Breast epithelium (tissue), 3 donors: ENCODE measurements at regions not wholly inside any gene's neighbourhood (a gene's known extent, or its start where the extent isn't known, plus 50 kb on each side); places are given as distances from the start of the nearest gene placed in this dataset.

ENCODE experiments used
- POLR2AphosphoS5 ChIP-seq, 3 donors: sonication (generic); formaldehyde crosslinking; IDR thresholded peaks; one replicate each; pipeline ENCODE4 v1.6.1; 2017; ENCODE audit warnings: antibody characterized with exemption in 3 of 3
- TF ChIP-seq, protein P1 (sequence below), 3 donors: fragments of 450-650 bp; IDR thresholded peaks; one replicate each; pipeline ENCODE4 v1.5.1; 2016 to 2017; ENCODE audit warnings: antibody characterized with exemption in 3 of 3, mild to moderate bottlenecking in 3 of 3, moderate library complexity in 3 of 3

DNA sequence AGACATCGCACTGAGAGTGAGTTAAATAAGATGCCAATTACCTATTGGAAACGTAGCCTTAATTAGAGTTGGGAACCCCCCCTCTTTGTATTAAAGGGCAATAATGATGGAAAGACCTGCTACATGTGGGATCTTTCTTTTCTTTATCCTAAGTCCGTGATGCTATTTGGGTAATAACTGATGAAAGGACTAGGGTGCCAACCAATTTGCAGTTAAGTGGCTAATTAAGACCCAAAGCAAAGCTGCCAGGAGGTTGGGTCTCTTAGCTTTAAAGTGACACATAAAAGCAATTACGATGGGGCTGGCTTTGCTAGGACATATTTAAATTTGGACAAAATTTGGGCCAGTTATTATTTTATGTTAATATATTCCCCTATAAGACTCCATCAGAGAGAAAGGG, 728.8 kb downstream of the NR2F1-AS1 start:
- TF ChIP-seq, protein P1, sequence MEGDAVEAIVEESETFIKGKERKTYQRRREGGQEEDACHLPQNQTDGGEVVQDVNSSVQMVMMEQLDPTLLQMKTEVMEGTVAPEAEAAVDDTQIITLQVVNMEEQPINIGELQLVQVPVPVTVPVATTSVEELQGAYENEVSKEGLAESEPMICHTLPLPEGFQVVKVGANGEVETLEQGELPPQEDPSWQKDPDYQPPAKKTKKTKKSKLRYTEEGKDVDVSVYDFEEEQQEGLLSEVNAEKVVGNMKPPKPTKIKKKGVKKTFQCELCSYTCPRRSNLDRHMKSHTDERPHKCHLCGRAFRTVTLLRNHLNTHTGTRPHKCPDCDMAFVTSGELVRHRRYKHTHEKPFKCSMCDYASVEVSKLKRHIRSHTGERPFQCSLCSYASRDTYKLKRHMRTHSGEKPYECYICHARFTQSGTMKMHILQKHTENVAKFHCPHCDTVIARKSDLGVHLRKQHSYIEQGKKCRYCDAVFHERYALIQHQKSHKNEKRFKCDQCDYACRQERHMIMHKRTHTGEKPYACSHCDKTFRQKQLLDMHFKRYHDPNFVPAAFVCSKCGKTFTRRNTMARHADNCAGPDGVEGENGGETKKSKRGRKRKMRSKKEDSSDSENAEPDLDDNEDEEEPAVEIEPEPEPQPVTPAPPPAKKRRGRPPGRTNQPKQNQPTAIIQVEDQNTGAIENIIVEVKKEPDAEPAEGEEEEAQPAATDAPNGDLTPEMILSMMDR (IDR thresholded peaks at IDR 0.05): no peak
- TF ChIP-seq POLR2AphosphoS5 (IDR thresholded peaks at IDR 0.05): no peak
